MM.1S (cell line): ENCODE measurements at regions not wholly inside any gene's neighbourhood (a gene's known extent, or its start where the extent isn't known, plus 50 kb on each side); places are given as distances from the start of the nearest gene placed in this dataset.

Experiments
- DNase-seq: peaks from one replicate; pipeline ENCODE4 v3.0.0-alpha.2; 2015
- H2AFZ ChIP-seq: fragments of 300-600 bp; sonication (generic); 2 replicates; pipeline ENCODE4 v1.6.0; 2016; ENCODE audit warnings: antibody characterized with exemption, low read length
- H3F3A ChIP-seq: fragments of 300-600 bp; sonication (generic); 2 replicates; pipeline ENCODE4 v1.6.1; 2016; ENCODE audit warnings: mild to moderate bottlenecking, antibody characterized with exemption, low read length, moderate library complexity, mixed read lengths; ENCODE audit not compliant: insufficient read depth
- H3K27ac ChIP-seq: fragments of 300-600 bp; sonication (generic); 2 replicates; pipeline ENCODE4 v1.5.1; 2016; ENCODE audit warnings: mild to moderate bottlenecking, low read length
- H3K27me3 ChIP-seq: fragments of 300-600 bp; sonication (generic); replicated peaks from 2 replicates; pipeline ENCODE4 v1.6.0; 2016; ENCODE audit warnings: low read length; ENCODE audit not compliant: insufficient read depth
- H3K36me3 ChIP-seq: fragments of 300-600 bp; sonication (generic); replicated peaks from 2 replicates; pipeline ENCODE4 v1.6.1; 2016; ENCODE audit warnings: mild to moderate bottlenecking, low read length, mixed read lengths; ENCODE audit not compliant: insufficient read depth
- H3K4me1 ChIP-seq: fragments of 300-600 bp; sonication (generic); 2 replicates; pipeline ENCODE4 v1.6.1; 2016; ENCODE audit warnings: low read length, mixed read lengths
- H3K4me2 ChIP-seq: fragments of 300-600 bp; sonication (generic); 2 replicates; pipeline ENCODE4 v1.6.0; 2016; ENCODE audit warnings: low read depth, low read length
- H3K4me3 ChIP-seq: fragments of 300-600 bp; sonication (generic); 2 replicates; pipeline ENCODE4 v1.5.1; 2016; ENCODE audit warnings: low read length, mixed read lengths
- H3K79me2 ChIP-seq: fragments of 300-600 bp; sonication (generic); 2 replicates; pipeline ENCODE4 v1.6.1; 2016; ENCODE audit warnings: mixed run types, low read length, mixed read lengths
- H3K9ac ChIP-seq: fragments of 300-600 bp; sonication (generic); 2 replicates; pipeline ENCODE4 v1.6.1; 2016; ENCODE audit warnings: low read length, mixed read lengths
- H3K9me2 ChIP-seq: fragments of 300-600 bp; sonication (generic); replicated peaks from 2 replicates; pipeline ENCODE4 v1.6.1; 2016; ENCODE audit warnings: mild to moderate bottlenecking, low read length, mixed read lengths; ENCODE audit not compliant: insufficient read depth
- H3K9me3 ChIP-seq: fragments of 300-600 bp; sonication (generic); replicated peaks from 2 replicates; pipeline ENCODE4 v1.6.1; 2016; ENCODE audit warnings: mild to moderate bottlenecking, low read length, mixed read lengths; ENCODE audit not compliant: insufficient read depth
- H4K20me1 ChIP-seq: fragments of 300-600 bp; sonication (generic); 2 replicates; pipeline ENCODE4 v1.6.1; 2016; ENCODE audit warnings: mild to moderate bottlenecking, low read length, moderate library complexity, mixed read lengths; ENCODE audit not compliant: insufficient read depth
- CTCF ChIP-seq: fragments of 300-600 bp; sonication (generic); IDR thresholded peaks from 2 replicates; pipeline ENCODE4 v1.5.1; 2016; ENCODE audit warnings: antibody characterized with exemption, low read length, mixed read lengths
- EZH2 ChIP-seq: fragments of 300-600 bp; sonication (generic); optimal IDR thresholded peaks from 2 replicates; pipeline ENCODE3; 2017; ENCODE audit warnings: low read depth, mild to moderate bottlenecking, antibody characterized with exemption, low read length, mixed read lengths
- EZH2phosphoT487 ChIP-seq: fragments of 300-600 bp; sonication (generic); IDR thresholded peaks from 2 replicates; pipeline ENCODE4 v1.6.1; 2018; ENCODE audit warnings: antibody characterized with exemption, low read length

GRCh38 chr2:136323195-136323594, 205.2 kb upstream of the CXCR4 start:
- TF ChIP-seq CTCF, result no peak
- TF ChIP-seq EZH2, result no peak
- TF ChIP-seq EZH2phosphoT487, result no peak
- Histone ChIP-seq H3K79me2 (no peaks in the 10 kb centered on the region), H3K9me3 (no peaks in the 10 kb centered on the region), H3K27ac (no peak overlapping the region), H3K9ac (no peak overlapping the region), H3F3A (peaks cover 14% of the 10 kb centered on the region), H3K27me3 (peaks cover 51% of the 10 kb centered on the region), H3K9me2 (no peaks in the 10 kb centered on the region), H3K4me1 (peaks cover 8% of the 10 kb centered on the region), H3K4me2 (no peak overlapping the region), H3K36me3 (no peaks in the 10 kb centered on the region), H4K20me1 (no peaks in the 10 kb centered on the region), H2AFZ (no peak overlapping the region), H3K4me3 (no peak overlapping the region)
- no peak for DNase-seq

- no peak overlapping the region for H3K9ac ChIP-seq
- no peak overlapping the region for H3K27ac ChIP-seq
- no peak for DNase-seq
- peaks cover 6% of the 10 kb centered on the region for H3K4me1 ChIP-seq
- no peak overlapping the region for H3K4me2 ChIP-seq
- peaks cover 8% of the 10 kb centered on the region for H3F3A ChIP-seq
- no peak overlapping the region for H2AFZ ChIP-seq
- no peaks in the 10 kb centered on the region for H3K9me2 ChIP-seq
- no peak overlapping the region for H3K4me3 ChIP-seq
- no peaks in the 10 kb centered on the region for H3K9me3 ChIP-seq
- no peaks in the 10 kb centered on the region for H3K79me2 ChIP-seq
- H3K27me3 ChIP-seq, result peaks cover 44% of the 10 kb centered on the region
- no peaks in the 10 kb centered on the region for H4K20me1 ChIP-seq
- H3K36me3 ChIP-seq, result no peaks in the 10 kb centered on the region
- TF ChIP-seq CTCF (no peak), EZH2phosphoT487 (no peak), EZH2 (no peak)
These were observed 204.5 kb upstream of the CXCR4 start for GRCh38 chr2:136322428-136322827.

GRCh38 chr2:136319651-136320050, 201.7 kb upstream of the CXCR4 start:
- H3K4me1 ChIP-seq, result no peaks in the 10 kb centered on the region
- no peaks in the 10 kb centered on the region for H3K79me2 ChIP-seq
- H3K4me2 ChIP-seq, result no peak overlapping the region
- H3K9me3 ChIP-seq, result no peaks in the 10 kb centered on the region
- no peaks in the 10 kb centered on the region for H3F3A ChIP-seq
- no peak overlapping the region for H3K4me3 ChIP-seq
- H3K9ac ChIP-seq, result no peak overlapping the region
- H3K27me3 ChIP-seq, result peaks cover 27% of the 10 kb centered on the region
- no peak overlapping the region for H3K27ac ChIP-seq
- TF ChIP-seq EZH2 (no peak), CTCF (no peak), EZH2phosphoT487 (no peak)
- no peak for DNase-seq
- no peaks in the 10 kb centered on the region for H4K20me1 ChIP-seq
- no peaks in the 10 kb centered on the region for H3K9me2 ChIP-seq
- H2AFZ ChIP-seq, result no peak overlapping the region
- H3K36me3 ChIP-seq, result no peaks in the 10 kb centered on the region
